WTC11 (cell line): ENCODE measurements at regions not wholly inside any gene's neighbourhood (a gene's known extent, or its start where the extent isn't known, plus 50 kb on each side); places are given as distances from the start of the nearest gene placed in this dataset.

ENCODE experiments used
- ATAC-seq: fragments of 200-7000 bp; cut with Tn5 transposase; 2 replicates; pipeline ENCODE4 v1.10.0; 2021; ENCODE audit warnings: mild to moderate bottlenecking, moderate library complexity
- CTCF ChIA-PET: fragments of 300-600 bp; sonication (Branson Sonifier 250); formaldehyde crosslinking; loops from one replicate; lab custom pipeline; 2021; ENCODE audit warnings: antibody characterized with exemption; lab: Charles Lee
- POLR2A ChIA-PET: fragments of 350-600 bp; sonication (Branson Sonifier 250); formaldehyde crosslinking; loops from one replicate; lab custom pipeline; 2021; ENCODE audit warnings: antibody characterized with exemption; lab: Charles Lee
- DNase-seq: peaks from one replicate; pipeline ENCODE4 v3.0.0; 2021; ENCODE audit warnings: low spot score
- H3K27ac Mint-ChIP-seq: 2 replicates; pipeline ENCODE4 v1.8.0; 2021; ENCODE audit warnings: mixed read lengths
- H3K27me3 Mint-ChIP-seq: 2 replicates; pipeline ENCODE4 v1.8.0; 2021; ENCODE audit warnings: low read depth, mild to moderate bottlenecking, moderate library complexity, mixed read lengths
- H3K36me3 Mint-ChIP-seq: 2 replicates; pipeline ENCODE4 v1.8.0; 2021; ENCODE audit warnings: mixed read lengths
- H3K4me1 Mint-ChIP-seq: 2 replicates; pipeline ENCODE4 v1.8.0; 2022; ENCODE audit warnings: mixed read lengths
- H3K4me3 Mint-ChIP-seq: 2 replicates; pipeline ENCODE4 v1.8.0; 2021; ENCODE audit warnings: mild to moderate bottlenecking, moderate library complexity, mixed read lengths
- H3K9me3 Mint-ChIP-seq: 2 replicates; pipeline ENCODE4 v1.8.0; 2021; ENCODE audit warnings: mixed read lengths
- ATF1 ChIP-seq: sonication (generic); formaldehyde crosslinking; IDR thresholded peaks from 2 replicates; pipeline ENCODE4 v1.8.1; 2023; ENCODE audit warnings: mild to moderate bottlenecking, moderate library complexity, missing genetic modification reagents
- CREM ChIP-seq: sonication (generic); formaldehyde crosslinking; IDR thresholded peaks from 2 replicates; pipeline ENCODE4 v1.8.1; 2022; ENCODE audit warnings: mild to moderate bottlenecking, missing genetic modification reagents, moderate library complexity
- CTCF ChIP-seq: fragments of 200-600 bp; IDR thresholded peaks from 2 replicates; pipeline ENCODE4 v1.8.0; 2022; ENCODE audit warnings: antibody characterized with exemption
- E2F1 ChIP-seq: sonication (generic); formaldehyde crosslinking; IDR thresholded peaks from 2 replicates; pipeline ENCODE4 v1.8.0; 2022; ENCODE audit warnings: mild to moderate bottlenecking, missing genetic modification reagents
- ESRRA ChIP-seq: sonication (generic); formaldehyde crosslinking; IDR thresholded peaks from 2 replicates; pipeline ENCODE4 v1.8.1; 2022; ENCODE audit warnings: mild to moderate bottlenecking, missing genetic modification reagents, borderline replicate concordance
- FOXJ3 ChIP-seq: sonication (generic); formaldehyde crosslinking; IDR thresholded peaks from 2 replicates; pipeline ENCODE4 v1.9.0; 2021; ENCODE audit warnings: missing genetic modification reagents, mild to moderate bottlenecking, borderline replicate concordance
- FOXK1 ChIP-seq: sonication (generic); formaldehyde crosslinking; IDR thresholded peaks from 2 replicates; pipeline ENCODE4 v1.8.0; 2022; ENCODE audit warnings: mild to moderate bottlenecking, moderate library complexity, missing genetic modification reagents
- FOXP1 ChIP-seq: sonication (generic); formaldehyde crosslinking; IDR thresholded peaks from 2 replicates; pipeline ENCODE4 v1.8.0; 2022; ENCODE audit warnings: missing genetic modification reagents, mild to moderate bottlenecking, moderate library complexity, borderline replicate concordance
- IRF2 ChIP-seq: sonication (generic); formaldehyde crosslinking; IDR thresholded peaks from 2 replicates; pipeline ENCODE4 v1.8.0; 2022; ENCODE audit warnings: low read depth, missing genetic modification reagents, borderline replicate concordance
- JAZF1 ChIP-seq: fragments of 250-450 bp; sonication (Bioruptor Pico); IDR thresholded peaks from 2 replicates; pipeline ENCODE4 v1.9.0; 2021; ENCODE audit warnings: moderate library complexity, mild to moderate bottlenecking, inconsistent platforms
- NFE2L1 ChIP-seq: sonication (generic); formaldehyde crosslinking; IDR thresholded peaks from 2 replicates; pipeline ENCODE4 v1.8.1; 2023; ENCODE audit warnings: missing genetic modification reagents
- NR1H2 ChIP-seq: sonication (generic); formaldehyde crosslinking; IDR thresholded peaks from 2 replicates; pipeline ENCODE4 v1.9.0; 2021; ENCODE audit warnings: mild to moderate bottlenecking, moderate library complexity, missing genetic modification reagents
- NR3C1 ChIP-seq: sonication (generic); formaldehyde crosslinking; conservative IDR thresholded peaks from 2 replicates; pipeline ENCODE4 v1.8.1; 2023; ENCODE audit warnings: low read depth, mild to moderate bottlenecking, missing genetic modification reagents
- PRRX2 ChIP-seq: fragments of 250-450 bp; sonication (Bioruptor Pico); IDR thresholded peaks from 2 replicates; pipeline ENCODE4 v1.8.0; 2021; ENCODE audit warnings: mild to moderate bottlenecking
- SP1 ChIP-seq: sonication (generic); formaldehyde crosslinking; conservative IDR thresholded peaks from 2 replicates; pipeline ENCODE4 v1.8.1; 2022; ENCODE audit warnings: missing genetic modification reagents
- USF1 ChIP-seq: sonication (generic); formaldehyde crosslinking; IDR thresholded peaks from 2 replicates; pipeline ENCODE4 v1.8.0; 2022; ENCODE audit warnings: mild to moderate bottlenecking, missing genetic modification reagents
- ZMAT4 ChIP-seq: fragments of 250-450 bp; sonication (Bioruptor Pico); IDR thresholded peaks from 2 replicates; pipeline ENCODE4 v1.9.0; 2021; ENCODE audit warnings: mild to moderate bottlenecking
- ZNF121 ChIP-seq: sonication (generic); formaldehyde crosslinking; IDR thresholded peaks from 2 replicates; pipeline ENCODE4 v1.8.0; 2023; ENCODE audit warnings: missing genetic modification reagents
- ZNF317 ChIP-seq: sonication (generic); formaldehyde crosslinking; IDR thresholded peaks from 2 replicates; pipeline ENCODE4 v1.8.1; 2023; ENCODE audit warnings: low read depth, mild to moderate bottlenecking, moderate library complexity, missing genetic modification reagents, borderline replicate concordance
- ZNF396 ChIP-seq: fragments of 250-450 bp; sonication (Bioruptor Pico); IDR thresholded peaks from 2 replicates; pipeline ENCODE4 v1.8.0; 2021; ENCODE audit warnings: mild to moderate bottlenecking, moderate library complexity, borderline replicate concordance
- ZNF425 ChIP-seq: fragments of 250-450 bp; sonication (Bioruptor Pico); conservative IDR thresholded peaks from 2 replicates; pipeline ENCODE4 v1.9.0; 2021; ENCODE audit warnings: mild to moderate bottlenecking
- ZNF671 ChIP-seq: fragments of 250-450 bp; sonication (Bioruptor Pico); IDR thresholded peaks from 2 replicates; pipeline ENCODE4 v1.8.0; 2021; ENCODE audit warnings: mild to moderate bottlenecking
- TF ChIP-seq, protein P1 (sequence below): sonication (generic); formaldehyde crosslinking; IDR thresholded peaks from 2 replicates; pipeline ENCODE4 v1.8.1; 2023; ENCODE audit warnings: mild to moderate bottlenecking, missing genetic modification reagents, moderate library complexity
- TF ChIP-seq, protein P2 (sequence below): sonication (generic); formaldehyde crosslinking; IDR thresholded peaks from 2 replicates; pipeline ENCODE4 v1.8.1; 2023; ENCODE audit warnings: mild to moderate bottlenecking, missing genetic modification reagents, moderate library complexity

DNA sequence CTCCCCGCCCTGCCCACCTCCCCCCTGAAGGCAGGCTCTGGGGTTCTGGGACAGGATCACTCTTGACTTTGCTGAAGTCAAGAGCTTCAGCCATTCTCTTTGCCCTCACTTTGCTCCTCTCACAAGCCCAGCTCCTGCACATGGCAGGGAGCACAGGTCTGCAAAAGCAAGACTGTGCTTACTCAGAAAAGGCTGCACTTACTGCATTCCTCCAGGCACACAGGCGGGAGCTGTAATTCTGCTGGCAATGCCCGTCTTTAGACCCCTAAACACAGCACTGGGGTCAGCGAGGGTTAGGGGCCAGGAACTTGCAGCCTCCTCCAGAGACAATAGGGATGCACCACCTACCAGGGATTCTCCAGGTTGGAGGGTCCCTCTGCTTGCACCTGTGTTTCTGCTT, 523.7 kb downstream of the TCERG1L start:
- Mint-ChIP-seq H3K36me3 (peaks cover 40% of the 10 kb centered on the region), H3K4me1 (no peaks in the 10 kb centered on the region), H3K4me3 (no peak overlapping the region), H3K9me3 (peaks cover 26% of the 10 kb centered on the region), H3K27ac (no peak overlapping the region), H3K27me3 (peaks cover 3% of the 10 kb centered on the region)
- ChIA-PET POLR2A (no interaction called here), CTCF (no interaction called here)
- ATAC-seq = no peak
- DNase-seq = no peak
- TF ChIP-seq ZNF425 (CRISPR knock-in tag) (no peak), NR3C1 (CRISPR knock-in tag) (no peak), CTCF (no peak), ZMAT4 (CRISPR knock-in tag) (no peak), USF1 (no peak), NR1H2 (CRISPR knock-in tag) (no peak), ZNF396 (CRISPR knock-in tag) (no peak), E2F1 (no peak), ZNF671 (CRISPR knock-in tag) (no peak), NFE2L1 (CRISPR knock-in tag) (no peak), FOXP1 (CRISPR knock-in tag) (no peak), JAZF1 (CRISPR knock-in tag) (no peak), IRF2 (CRISPR knock-in tag) (no peak), FOXK1 (CRISPR knock-in tag) (no peak), FOXJ3 (CRISPR knock-in tag) (no peak), ESRRA (no peak), ZNF317 (CRISPR knock-in tag) (no peak)
- TF ChIP-seq, protein P1, sequence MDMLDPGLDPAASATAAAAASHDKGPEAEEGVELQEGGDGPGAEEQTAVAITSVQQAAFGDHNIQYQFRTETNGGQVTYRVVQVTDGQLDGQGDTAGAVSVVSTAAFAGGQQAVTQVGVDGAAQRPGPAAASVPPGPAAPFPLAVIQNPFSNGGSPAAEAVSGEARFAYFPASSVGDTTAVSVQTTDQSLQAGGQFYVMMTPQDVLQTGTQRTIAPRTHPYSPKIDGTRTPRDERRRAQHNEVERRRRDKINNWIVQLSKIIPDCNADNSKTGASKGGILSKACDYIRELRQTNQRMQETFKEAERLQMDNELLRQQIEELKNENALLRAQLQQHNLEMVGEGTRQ (CRISPR knock-in tag) = no peak

- ChIA-PET CTCF (no interaction called here), POLR2A (no interaction called here)
- Mint-ChIP-seq H3K27me3 (no peaks in the 10 kb centered on the region; the same call in 1 of the 2 replicates), H3K9me3 (peaks cover 32% of the 10 kb centered on the region), H3K27ac (no peak overlapping the region), H3K4me1 (no peaks in the 10 kb centered on the region), H3K4me3 (no peak overlapping the region), H3K36me3 (peaks cover 42% of the 10 kb centered on the region)
- ATAC-seq (no peak), DNase-seq (no peak)
- TF ChIP-seq USF1 (no peak), ZNF425 (CRISPR knock-in tag) (no peak), NFE2L1 (CRISPR knock-in tag) (no peak), CREM (no peak), ZNF121 (CRISPR knock-in tag) (no peak), SP1 (no peak), PRRX2 (CRISPR knock-in tag) (no peak), ATF1 (CRISPR knock-in tag) (no peak)
- TF ChIP-seq, protein P2, sequence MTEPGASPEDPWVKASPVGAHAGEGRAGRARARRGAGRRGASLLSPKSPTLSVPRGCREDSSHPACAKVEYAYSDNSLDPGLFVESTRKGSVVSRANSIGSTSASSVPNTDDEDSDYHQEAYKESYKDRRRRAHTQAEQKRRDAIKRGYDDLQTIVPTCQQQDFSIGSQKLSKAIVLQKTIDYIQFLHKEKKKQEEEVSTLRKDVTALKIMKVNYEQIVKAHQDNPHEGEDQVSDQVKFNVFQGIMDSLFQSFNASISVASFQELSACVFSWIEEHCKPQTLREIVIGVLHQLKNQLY (CRISPR knock-in tag) = no peak
Observed at GRCh38 chr10:130790339-130790738, 521.2 kb downstream of the TCERG1L start.
